ENCODE measurements at regions not wholly inside any gene's neighbourhood (a gene's known extent, or its start where the extent isn't known, plus 50 kb on each side); places are given as distances from the start of the nearest gene placed in this dataset.
"Not testable (repeated sequence)": the region's sequence is repeated elsewhere in the genome, so short reads cannot be mapped to it uniquely, and the experiment has no call there.

DNA sequence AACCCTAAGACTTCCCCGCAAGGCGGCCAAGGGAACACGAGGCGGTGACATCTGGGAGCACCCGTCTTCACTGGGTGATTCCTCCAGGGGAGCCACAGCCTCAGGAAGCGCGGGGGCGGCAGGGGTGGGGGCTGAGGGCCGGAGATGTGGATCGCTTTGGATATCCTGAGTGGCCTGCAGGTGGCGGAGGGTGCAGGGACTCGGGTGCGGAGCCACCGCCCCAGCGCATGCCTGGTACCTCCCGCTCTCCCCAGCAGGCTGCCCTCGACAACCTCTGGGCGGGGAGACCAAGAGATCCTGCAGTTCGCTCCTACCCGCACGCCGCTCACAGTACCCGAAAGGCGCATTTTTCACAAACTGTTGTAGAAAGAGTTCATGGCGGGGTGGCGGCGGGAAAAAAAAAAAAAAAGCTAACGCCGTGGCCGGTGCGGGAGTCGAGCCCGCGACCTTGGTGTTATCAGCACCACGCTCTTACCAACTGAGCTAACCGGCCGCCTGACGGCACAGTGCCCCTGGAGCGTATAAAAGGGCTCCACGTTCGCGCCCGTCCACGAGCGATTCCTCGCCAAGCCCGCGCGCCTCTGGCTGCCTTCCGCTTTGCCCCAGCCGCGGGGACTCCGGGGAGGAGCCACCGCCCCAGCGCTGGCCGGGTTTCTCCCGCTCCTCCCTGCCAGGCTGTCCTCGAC is 124.7 kb upstream of the PRKX start:
- not testable (repeated sequence) for DNase-seq (ENCODE audit: low spot score)

DNA sequence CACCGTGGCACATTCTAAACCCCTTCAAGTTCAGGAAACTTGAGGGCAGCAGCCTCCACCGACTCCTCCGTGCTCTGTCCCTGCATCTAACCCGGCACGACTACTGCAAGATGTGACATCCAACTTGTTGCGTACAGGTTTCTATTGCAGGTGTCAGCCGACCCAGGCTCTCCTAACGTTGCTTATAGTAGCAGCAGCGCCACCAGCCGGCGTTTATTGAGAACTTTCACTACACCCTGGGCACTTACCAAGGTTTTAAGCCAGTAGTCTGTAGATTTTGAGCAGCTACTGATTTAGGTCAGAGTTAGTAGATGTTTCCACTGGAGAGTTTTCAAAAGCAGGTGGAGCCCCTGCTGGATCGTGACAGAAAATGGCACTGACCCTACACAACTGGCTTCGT is 123.8 kb upstream of the PRKX start:
- not testable (repeated sequence) for DNase-seq (ENCODE audit: low spot score)

DNA sequence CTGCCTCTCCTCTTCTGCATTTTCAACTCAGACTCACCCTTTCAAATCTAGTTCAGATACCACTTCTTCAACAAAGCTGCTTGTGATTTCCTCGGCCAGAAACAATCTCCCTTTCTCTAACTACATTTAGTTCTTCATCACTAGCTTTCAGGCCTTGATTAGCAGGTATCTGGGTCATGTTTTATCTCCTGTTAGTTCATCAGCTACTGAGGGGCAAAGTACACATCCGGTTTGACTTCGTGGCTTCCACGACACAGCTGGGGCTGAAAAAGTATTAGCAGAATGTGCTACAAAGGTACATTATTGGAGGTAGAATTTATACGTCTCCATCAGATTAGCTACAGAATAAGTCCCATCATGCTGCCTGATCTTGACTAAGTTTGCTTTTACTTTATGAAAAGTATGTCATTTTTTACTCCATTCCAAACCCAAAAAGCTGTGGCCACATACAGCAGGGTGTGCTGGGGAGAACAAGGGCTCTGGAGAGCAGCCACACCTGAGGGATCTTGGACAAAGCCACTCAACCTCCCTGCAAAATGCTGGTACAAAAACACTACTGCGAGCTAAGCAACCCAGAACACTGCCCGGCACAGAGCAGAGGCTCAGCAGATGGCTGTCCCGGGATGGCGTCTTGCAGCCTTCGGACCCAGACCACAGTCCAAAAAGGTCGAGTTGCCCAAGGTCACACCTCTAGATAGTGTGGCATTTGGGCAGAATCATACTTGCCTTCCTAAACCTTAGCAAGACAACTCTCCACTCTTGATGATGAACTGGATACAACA is 120.5 kb upstream of the PRKX start:
- not testable (repeated sequence) for DNase-seq (ENCODE audit: low spot score)

DNA sequence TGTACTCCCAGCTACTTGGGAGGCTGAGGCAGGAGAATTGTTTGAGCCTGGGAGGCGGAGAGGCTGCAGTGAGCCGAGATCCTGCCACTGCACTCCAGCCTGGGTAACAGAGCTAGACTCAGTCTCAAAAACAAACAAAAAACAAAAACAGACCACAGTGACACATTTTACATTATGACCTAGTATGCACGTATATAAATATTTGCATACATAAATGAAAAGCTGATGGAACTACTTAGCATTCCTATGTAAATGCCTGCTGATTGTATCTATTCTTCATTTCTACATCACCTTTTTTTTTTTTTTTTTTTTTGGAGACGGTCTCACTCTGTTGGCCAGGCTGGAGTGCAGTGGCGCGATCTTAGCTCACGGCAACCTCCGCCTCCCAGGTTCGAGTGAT is 116.6 kb upstream of the PRKX start:
- DNase-seq (ENCODE audit: low spot score) = not testable (repeated sequence)

DNA sequence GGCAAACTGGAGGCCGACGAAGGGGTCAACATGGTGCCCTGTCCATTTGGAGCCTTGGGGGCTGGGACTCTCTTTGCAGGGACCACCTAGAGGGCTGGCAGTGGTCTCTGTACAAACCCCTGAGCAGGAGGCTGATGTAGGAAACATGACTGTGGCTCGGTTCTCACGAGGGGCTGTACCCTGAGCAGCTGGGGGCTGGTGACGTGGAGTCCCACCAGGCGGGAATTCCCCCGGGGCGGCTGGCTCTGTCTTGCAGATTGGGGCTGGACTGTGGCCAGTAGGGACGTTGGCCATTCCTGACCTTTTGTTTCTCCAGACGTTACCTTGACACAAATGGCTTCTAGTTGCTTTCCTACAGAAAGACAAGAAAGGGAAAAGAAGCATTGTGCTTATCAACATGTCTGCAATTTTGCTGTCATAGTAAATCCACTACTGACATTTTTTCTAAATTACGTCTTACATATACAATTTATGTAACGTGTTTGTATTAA is 115.6 kb upstream of the PRKX start:
- not testable (repeated sequence) for DNase-seq (ENCODE audit: low spot score)

DNA sequence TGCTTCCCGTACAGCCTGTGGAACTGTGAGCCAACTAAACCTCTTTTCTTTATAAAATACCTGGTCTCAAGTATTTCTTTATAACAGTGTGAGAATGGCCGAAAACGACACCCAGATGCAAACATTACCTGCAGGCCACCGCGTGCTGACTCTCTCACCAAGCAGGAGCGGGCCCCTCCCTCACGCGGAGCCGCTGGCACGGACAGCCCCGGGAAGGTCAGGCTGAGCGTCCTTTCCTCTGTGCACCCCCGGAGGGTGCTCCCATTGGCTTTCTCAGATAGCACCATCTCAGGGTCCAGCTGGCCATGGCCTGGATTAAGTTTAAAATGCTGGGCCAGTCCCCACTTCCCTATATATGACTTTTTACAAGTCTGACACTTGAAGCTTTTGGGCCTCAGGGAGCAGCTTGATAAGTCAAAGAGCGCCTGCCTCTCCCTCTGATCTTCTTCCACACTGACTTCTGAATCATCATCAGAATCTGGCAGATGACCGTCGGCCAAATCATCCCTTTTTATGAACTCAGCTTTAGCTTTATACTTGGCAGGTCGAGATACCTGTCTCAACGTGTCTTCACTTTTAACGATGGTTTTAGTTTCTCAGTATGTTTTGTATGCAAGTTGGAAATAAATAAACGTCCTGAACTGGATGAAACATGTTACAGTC is 115.1 kb upstream of the PRKX start:
- DNase-seq (ENCODE audit: low spot score) = not testable (repeated sequence)

DNA sequence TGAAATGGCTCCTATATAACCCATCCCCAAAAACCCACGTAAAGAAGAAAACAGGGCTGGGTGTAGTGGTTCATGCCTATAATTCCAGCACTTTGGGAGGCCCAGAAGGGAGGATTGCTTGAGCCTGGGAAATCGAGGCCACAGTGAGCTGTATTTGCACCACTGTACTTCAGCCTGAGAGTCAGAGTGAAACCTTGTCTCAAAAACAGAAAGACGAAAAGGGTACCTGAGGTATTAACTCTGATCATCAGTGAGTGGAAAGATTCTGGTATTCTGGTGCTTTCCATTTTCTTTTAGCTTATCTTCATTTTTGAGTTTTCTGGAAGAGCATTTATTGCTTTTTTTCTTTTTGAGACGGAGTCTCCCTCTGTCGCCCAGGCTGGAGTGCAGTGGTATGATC is 110.6 kb upstream of the PRKX start:
- not testable (repeated sequence) for DNase-seq (ENCODE audit: low spot score)

DNA sequence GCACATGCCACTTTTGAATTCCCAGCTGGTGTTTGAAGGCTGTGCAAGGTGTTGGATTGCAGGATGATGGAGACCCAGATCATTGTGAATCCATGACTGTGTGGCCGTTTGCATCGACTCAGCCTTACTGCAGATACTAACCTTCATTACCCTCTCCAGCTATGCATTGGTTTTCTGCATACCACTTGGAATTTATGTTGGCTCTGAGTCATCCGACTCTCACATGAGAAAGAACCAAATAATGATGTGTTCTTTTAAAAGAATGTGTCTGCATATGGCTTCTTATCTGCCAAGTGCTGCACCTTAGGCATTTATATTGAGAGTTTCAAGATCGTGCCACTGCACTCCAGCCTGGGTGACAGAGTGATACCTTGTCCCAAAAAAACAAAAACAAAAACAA is 106.7 kb upstream of the PRKX start:
- no peak for DNase-seq (ENCODE audit: low spot score)

DNA sequence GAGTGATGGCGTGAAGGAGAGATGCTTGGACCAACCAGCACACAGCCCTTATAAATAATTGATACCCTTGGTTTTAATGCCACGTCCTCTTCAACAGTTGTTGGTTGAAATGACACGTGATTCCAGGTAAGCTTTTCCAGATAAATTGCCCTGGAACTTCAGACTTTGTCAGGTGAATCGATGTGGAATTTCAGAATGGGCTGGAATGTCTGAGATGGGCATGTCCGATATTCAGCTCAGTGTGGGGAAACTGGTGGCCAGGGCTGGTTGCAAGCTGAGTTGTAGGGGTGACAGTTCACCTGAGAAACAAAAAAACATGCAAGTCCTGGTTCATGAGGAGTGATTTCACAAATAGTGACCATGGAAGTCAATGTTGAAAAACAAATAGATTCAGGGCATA is 104.0 kb upstream of the PRKX start:
- not testable (repeated sequence) for DNase-seq (ENCODE audit: low spot score)

DNA sequence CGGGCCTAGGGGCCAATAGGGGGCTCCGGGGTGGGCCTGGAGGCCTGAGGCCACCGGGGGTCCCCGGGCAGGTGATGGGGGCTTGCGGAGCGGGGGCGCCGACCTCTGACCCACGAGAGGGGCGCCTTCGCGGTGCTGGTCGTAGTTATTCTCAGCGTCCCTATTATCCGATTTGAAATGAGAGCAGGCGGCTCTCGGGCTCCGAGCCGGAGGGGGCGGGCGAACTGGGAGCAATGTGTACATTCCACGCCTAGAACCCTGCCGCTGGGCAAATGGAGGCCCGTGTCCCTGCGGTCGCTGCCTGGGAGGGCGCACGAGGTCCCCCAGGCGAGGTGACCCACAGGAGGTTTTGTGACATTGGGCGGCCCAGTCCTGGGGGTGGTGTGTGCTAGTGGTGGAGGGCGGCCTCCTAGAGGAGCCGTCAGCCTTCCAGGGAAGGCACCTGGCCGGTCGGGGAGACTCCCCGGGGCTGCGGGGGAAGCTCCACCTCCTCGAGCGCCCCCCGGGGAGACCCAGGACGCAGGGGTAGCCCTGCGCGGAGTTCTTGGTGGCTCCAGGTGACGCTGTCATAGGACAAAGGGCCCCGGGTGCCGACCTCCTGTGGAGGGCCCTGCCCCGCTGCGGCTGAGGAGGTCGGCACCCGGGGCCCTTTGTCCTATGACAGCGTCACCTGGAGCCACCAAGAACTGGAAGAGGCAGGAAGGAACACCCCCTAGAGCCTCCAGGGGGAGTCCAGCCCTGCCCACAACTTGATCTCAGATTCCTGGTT is 102.6 kb upstream of the PRKX start:
- DNase-seq (ENCODE audit: low spot score) = peak; percentile 57

DNA sequence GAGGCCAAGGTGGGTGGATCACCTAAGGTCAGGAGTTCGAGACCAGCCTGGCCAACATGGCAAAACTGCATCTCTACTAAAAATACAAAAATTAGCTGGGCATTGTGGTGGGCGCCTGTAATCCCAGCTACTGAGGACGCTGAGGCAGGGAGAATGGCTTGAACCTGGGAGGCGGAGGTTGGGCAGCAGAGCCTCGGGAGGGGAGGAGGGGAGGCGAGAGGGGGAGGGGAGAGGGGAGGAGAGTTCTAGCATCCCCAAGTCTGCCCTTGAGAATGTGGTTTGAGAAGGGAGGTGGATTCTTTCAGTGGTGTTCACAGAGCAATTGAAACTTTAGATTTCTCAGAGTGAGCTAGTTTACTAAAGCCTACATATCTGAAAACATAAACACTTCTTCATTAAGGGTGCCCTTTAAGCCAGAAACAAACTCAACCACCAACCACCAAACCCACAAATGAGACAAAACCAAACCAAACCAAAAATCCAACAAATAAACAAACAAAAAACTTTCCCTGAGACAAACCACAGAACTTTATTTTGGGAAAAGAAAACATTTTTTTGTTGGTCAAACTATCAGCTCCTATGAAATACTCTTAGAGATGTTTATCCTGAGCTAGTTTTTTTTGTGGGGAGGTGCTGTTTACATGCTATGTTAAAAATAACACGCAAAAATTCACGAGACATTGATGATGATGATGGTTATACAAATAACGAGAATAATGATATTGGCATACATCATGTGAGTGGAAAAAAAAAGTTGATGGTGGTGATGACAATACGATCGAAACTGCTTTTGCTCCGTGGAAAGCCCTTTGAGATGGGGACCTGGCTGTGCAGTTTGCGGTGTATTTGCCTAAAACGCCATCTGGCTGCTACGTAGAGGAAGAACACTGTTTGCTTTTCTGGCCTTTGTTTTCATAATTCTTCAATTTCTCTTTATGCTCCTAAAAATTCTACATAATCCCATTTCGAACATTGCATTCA is 98.2 kb upstream of the PRKX start:
- DNase-seq (ENCODE audit: low spot score) = peak; percentile 50

DNA sequence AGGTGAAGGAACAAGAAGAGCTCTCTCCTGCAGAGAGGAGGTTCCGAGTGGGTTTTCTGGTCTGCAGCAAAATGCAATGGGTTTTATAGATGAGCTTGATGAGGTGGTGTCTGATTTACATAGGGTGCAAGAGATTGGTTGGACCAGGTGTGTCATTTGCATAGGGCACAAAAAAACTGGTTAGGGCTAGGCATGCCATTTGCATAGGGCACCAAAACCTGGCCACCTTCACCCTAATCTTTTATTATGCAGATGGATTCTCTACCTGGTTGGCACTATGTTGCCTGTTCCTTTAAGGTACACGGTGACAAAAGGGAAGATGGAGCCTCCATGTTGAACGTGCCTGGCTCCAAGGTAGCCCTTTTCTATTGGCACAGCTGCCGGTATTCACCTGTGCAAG is 94.5 kb upstream of the PRKX start:
- no peak for DNase-seq (ENCODE audit: low spot score)

DNA sequence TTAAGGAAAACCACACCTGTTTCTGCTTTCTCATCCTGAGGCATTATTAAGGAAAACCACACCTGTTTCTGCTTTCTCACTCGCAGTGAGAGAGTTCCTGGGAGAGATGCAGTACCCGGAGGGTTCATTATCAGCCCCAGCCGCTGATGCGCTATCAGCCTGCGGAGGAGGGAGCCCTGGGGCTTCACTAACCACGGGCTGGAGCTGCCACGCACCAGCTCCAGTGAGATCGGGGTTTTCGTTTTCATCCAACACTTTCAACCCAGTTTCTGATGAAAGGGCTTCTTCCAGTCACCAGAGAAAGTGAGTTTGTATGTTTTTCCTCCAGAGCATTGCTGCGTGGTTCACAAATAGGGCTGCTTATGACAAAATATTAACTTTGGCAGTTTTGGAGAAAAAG is 93.2 kb upstream of the PRKX start:
- DNase-seq (ENCODE audit: low spot score) = no peak

DNA sequence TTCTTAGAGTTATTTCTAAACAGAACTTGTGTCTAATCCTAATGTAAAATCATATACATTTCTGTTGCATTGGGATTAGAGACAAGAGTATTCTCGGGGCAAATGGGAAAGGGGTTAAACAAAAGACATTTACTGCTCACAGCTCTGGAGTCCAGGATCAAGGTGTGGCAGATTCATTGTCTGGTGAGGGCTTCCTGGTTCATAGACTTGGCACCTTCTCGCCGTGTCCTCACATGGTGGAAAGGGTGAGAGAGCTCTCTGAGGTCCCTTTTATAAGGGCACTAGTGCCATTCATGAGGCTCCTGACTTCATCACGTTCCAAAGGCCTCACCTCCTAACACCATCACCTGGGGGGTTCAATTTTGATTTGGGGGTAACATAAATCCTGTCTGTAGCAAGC is 90.3 kb upstream of the PRKX start:
- no peak for DNase-seq (ENCODE audit: low spot score)

DNA sequence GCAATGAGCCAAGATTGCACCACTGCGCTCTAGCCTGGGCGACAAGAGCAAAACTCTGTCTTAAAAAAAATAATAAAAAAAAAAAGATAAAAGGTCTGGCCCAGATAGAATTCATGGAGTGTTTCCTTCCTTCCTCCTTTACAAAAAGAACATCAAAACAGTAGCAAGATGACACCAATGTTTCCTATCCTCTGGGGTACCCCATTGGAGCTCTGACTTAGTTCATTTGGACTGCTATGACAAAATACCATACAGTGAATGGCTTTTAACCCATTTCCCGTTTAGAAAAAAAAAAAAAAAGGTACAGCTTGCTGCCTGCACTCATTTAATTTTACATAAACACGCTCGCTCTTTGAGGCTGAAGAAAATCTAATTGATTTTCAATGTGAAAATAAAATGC is 89.9 kb upstream of the PRKX start:
- no peak for DNase-seq (ENCODE audit: low spot score)

DNA sequence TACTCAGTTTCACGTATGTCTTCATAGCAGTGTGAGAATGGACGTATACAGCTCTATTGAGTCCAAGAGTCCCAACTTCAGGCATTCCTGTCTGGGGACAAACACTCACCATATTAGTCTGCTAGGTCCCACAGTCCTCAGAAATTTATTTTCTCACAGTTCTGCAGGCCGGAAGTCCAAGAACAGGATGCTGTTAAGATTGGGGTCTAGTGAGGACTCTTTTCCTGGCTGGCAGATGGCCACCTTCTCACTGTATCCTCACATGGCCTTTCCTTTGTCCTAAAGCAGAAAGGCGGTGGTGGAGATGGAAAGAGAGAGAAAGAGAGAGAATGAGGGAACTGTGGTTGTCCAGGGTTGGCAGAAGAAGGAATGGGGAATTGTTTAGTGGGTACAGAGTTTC is 82.0 kb upstream of the PRKX start:
- not testable (repeated sequence) for DNase-seq (ENCODE audit: low spot score)

DNA sequence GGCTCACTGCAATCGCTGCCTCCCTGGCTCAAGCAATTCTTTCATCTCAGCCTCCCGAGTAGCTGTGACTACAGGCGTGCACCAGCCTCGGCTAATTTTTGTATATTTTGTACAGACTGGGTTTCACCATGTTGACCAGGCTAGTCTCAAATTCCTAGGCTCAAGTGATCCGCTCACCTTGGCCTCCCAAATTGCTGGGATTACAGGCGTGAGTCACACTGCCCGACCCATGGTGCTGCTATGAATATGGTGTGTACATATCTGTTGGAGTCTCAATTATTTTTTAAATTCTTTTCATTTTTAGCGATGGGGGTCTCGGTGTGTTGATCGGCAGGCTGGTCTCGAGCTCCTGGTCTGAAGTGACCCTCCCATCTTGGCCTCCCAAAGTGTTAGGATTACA is 78.0 kb upstream of the PRKX start:
- DNase-seq (ENCODE audit: low spot score) = no peak

DNA sequence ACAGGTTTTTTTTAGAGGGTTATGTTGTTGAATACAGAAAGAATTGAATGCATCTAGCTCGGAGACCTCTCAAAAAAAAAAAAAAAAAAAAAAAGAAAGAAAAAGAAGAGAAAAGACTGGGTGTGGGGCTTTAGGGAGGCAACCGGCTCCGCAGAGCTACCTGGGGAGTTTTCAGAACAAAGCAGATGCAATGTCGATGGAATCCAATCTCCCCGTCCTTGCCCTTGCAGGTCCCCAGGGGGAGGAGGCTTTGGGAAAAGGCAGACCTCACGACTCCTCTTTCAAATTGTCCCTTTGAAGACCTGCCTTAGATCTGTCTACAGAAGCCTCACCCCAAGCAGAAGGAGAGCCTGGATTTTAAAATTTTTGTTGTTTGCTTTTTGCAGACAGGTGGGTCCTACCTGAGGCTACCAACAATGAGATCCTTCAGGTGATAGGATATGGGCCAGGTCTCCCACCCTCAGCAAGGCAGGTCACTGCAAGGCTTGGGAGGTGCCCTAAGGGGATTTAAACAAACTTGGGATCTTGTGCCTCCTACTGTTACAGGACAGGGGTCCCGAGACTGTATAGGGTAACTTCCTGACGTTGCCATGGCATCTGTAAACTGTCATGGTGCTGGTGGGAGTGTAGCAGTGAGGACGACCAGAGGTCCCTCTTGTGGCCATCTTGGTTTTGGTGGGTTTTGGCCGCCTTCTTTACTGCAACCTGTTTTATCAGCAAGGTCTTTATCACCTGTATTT is 75.2 kb upstream of the PRKX start:
- no peak for DNase-seq (ENCODE audit: low spot score)

DNA sequence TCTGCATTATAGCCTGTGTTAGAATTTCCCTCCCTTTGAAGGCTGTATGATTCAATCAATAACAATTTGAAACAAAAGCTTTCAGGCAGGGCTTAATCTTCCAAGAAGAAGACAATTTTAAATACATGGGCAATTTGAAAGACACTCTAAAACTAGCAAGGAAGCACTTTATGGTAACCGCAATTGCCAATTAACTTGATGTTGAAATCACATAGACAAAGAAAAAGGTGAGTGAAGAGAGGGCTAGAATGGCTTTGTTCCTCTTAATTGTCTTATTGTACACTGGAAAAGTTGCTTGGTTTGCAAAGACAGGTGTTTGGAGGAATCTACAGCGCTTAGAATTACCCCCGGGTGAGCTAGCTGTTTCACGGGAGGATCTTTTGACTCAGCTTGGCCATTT is 74.4 kb upstream of the PRKX start:
- DNase-seq (ENCODE audit: low spot score) = no peak

DNA sequence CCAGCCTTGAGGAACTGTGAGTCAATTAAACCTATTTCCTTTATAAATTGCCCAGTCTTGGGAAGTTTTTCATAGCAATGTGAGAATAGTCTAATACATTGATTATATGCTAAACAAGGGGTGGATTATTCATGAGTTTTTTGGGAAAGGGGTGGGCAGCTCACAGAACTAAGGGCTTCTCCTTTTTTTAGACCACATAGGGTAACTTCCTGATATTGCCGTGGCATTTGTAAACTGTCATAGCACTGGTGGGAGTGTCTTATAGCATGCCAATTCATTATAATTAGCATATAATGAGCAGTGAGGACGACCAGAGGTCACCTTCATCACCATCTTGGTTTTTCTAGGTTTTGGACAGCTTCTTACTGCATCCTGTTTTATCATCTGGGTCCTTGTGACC is 72.4 kb upstream of the PRKX start:
- DNase-seq (ENCODE audit: low spot score) = not testable (repeated sequence)
